ENCODE measurements at regions not wholly inside any gene's neighbourhood (a gene's known extent, or its start where the extent isn't known, plus 50 kb on each side); places are given as distances from the start of the nearest gene placed in this dataset.
A peak's percentile ranks its signal among the peaks of the same experiment; 100 is the strongest.
"Not testable (repeated sequence)": the region's sequence is repeated elsewhere in the genome, so short reads cannot be mapped to it uniquely, and the experiment has no call there.

GRCh38 chr4:66023061-66023460 lies 352.8 kb upstream of the EPHA5 start:
- no peak for DNase-seq
- intact Hi-C loops (cut with DNase I), result no loop called here

GRCh38 chr4:66017671-66018070 lies 347.4 kb upstream of the EPHA5 start:
- intact Hi-C loops (cut with DNase I), result no loop called here

GRCh38 chr4:66016240-66016639 lies 346.0 kb upstream of the EPHA5 start:
- no peak for DNase-seq
- intact Hi-C loops (cut with DNase I), result no loop called here

More at GRCh38 chr4:66017671-66018070, 347.4 kb upstream of the EPHA5 start:
- DNase-seq, result no peak

- intact Hi-C loops (cut with DNase I), result no loop called here
- DNase-seq, result no peak
These were observed 344.0 kb upstream of the EPHA5 start for GRCh38 chr4:66014146-66014765.

GRCh38 chr4:66000510-66001117 lies 330.3 kb upstream of the EPHA5 start:
- intact Hi-C loops (cut with DNase I), result no loop called here
- DNase-seq, result no peak

GRCh38 chr4:65999518-65999871 lies 329.2 kb upstream of the EPHA5 start:
- intact Hi-C loops (cut with DNase I), result no loop called here
- no peak for DNase-seq

- intact Hi-C loops (cut with DNase I), result not testable (repeated sequence)
These were observed 328.7 kb upstream of the EPHA5 start for GRCh38 chr4:65998807-65999517.

GRCh38 chr4:65983061-65983460 lies 312.8 kb upstream of the EPHA5 start:
- intact Hi-C loops (cut with DNase I), result no loop called here
- no peak for DNase-seq

More at GRCh38 chr4:65998807-65999517, 328.7 kb upstream of the EPHA5 start:
- peak in 1 of 10 donors; percentile 57 for DNase-seq

GRCh38 chr4:65976287-65976686 lies 306.0 kb upstream of the EPHA5 start:
- DNase-seq, result no peak
- intact Hi-C loops (cut with DNase I), result no loop called here

- intact Hi-C loops (cut with DNase I), result no loop called here
- peak in 1 of 10 donors; percentile 23 for DNase-seq
These were observed 302.9 kb upstream of the EPHA5 start for GRCh38 chr4:65973186-65973585.

- DNase-seq, result no peak
- intact Hi-C loops (cut with DNase I), result no loop called here
These were observed 301.4 kb upstream of the EPHA5 start for GRCh38 chr4:65971686-65972085.

GRCh38 chr4:65968831-65969558 lies 298.7 kb upstream of the EPHA5 start:
- intact Hi-C loops (cut with DNase I), result no loop called here
- peak in 2 of 10 donors; percentile 38 to 56 for DNase-seq

- intact Hi-C loops (cut with DNase I), result no loop called here
- no peak for DNase-seq
These were observed 290.5 kb upstream of the EPHA5 start for GRCh38 chr4:65960751-65961150.

GRCh38 chr4:65954416-65954815 lies 284.1 kb upstream of the EPHA5 start:
- no peak for DNase-seq
- intact Hi-C loops (cut with DNase I), result no loop called here

- no peak for DNase-seq
- intact Hi-C loops (cut with DNase I), result no loop called here
These were observed 280.9 kb upstream of the EPHA5 start for GRCh38 chr4:65951177-65951576.

GRCh38 chr4:65943076-65943475 lies 272.8 kb upstream of the EPHA5 start:
- intact Hi-C loops (cut with DNase I), result no loop called here
- DNase-seq, result no peak

GRCh38 chr4:65924843-65925242 lies 254.6 kb upstream of the EPHA5 start:
- intact Hi-C loops (cut with DNase I), result no loop called here

GRCh38 chr4:65923616-65924015 lies 253.3 kb upstream of the EPHA5 start:
- intact Hi-C loops (cut with DNase I), result no loop called here
- DNase-seq, result no peak

More at GRCh38 chr4:65924843-65925242, 254.6 kb upstream of the EPHA5 start:
- DNase-seq, result no peak

GRCh38 chr4:65921180-65921579 lies 250.9 kb upstream of the EPHA5 start:
- intact Hi-C loops (cut with DNase I), result no loop called here
- DNase-seq, result no peak

- intact Hi-C loops (cut with DNase I), result no loop called here
- DNase-seq, result no peak
These were observed 248.6 kb upstream of the EPHA5 start for GRCh38 chr4:65918872-65919271.

- no peak for DNase-seq
- intact Hi-C loops (cut with DNase I), result no loop called here
These were observed 247.9 kb upstream of the EPHA5 start for GRCh38 chr4:65918212-65918611.

All from posterior cingulate gyrus (tissue), 11 donors.